ENCODE measurements at regions not wholly inside any gene's neighbourhood (a gene's known extent, or its start where the extent isn't known, plus 50 kb on each side); places are given as distances from the start of the nearest gene placed in this dataset.

- DNase-seq: no peak
Measured at GRCh38 chr5:84683594-84683993, 298.9 kb upstream of the EDIL3 start.

DNA sequence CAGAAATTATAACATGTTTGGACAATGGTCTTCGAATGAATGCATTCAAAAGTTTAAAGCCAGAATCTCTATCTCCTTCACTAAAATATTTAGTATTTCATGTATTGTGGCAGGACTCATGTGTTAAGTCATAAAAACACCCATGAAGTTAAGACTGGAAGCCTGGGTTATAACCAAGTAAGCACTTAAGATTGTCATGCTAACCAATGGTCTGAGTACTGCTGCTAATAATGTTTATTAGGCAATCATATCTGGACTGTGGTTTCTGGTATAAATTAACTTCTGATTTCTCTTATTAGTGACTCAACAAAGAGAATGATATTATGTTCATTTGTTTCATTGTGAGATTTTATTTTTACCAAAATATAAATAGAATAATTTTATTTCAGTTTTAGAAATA lies 297.9 kb upstream of the EDIL3 start:
- no peak for DNase-seq

DNA sequence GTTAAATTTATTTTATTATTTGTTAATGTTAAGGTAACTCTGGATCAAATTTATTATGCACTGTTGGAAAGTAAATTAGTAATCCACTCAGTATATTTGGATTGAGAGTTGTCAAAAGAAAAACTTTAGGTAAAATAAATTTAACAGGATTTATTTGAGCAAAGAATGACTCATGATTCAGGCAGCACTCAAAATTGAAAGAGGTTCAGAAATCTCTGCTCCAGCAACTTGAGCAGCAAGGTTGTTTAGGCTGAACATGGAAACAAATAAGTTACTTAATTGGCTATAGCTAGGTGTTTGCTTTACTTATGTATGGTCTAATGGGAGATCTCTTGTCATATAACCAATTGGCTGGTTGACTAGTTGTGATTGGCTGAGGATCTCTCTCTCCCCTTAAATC lies 296.2 kb upstream of the EDIL3 start:
- no peak for DNase-seq

DNA sequence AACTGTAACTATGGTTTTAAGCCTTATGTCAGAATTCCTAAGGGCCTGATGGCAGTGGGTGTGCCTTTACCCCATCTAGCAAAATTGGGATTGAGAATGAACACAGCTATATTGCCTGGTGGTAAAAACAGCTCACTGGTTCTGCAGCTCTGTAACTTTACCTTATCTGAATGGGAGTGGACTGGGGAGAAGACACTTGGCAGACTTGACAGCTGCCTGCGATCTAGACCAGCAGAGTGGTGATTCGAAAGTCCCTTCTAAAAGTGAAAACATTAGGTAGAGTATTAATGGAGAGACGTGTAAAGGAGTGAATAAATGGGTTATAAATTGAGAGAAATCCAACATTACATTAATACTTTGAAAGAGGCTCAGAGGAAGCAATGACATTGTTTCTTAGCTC lies 289.1 kb upstream of the EDIL3 start:
- no peak for DNase-seq

DNA sequence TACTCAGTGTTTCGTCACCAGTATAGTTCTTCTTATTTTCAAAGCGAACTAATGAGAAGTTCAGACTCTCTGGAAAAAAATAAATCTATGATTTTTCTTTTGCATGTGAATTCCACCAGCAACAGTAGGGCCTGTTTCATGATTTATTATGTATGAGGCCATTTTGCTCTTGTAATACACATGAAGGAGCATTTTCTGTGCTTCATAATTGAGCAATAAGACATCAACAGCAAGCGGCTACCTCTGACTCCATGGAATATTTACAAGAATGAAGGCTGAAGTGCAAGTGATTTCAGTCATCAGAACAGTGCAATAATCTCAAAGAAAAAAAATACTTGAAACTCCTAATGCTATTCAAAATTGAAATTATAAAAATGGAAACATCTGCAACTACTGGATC lies 282.9 kb upstream of the EDIL3 start:
- DNase-seq: no peak

GRCh38 chr5:84650429-84650828 lies 265.7 kb upstream of the EDIL3 start:
- no peak for DNase-seq

DNA sequence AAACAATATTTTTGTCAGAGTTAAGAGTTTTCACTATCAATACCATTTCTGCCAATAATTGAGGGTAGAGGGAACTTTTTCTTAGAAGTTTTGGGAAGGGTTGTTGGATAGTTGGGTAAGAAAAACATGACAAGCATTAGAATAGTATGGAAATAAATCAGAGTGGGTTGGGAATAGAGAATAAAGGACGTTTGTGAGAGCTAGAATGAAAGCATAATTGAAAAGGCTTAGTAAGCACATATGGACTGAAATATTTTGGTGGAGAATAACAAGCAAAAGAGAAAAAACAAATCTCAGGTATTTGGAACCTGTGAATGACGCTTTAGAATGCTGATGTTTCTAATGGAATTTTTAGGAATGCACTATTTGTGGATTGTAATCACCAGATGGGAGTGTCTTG lies 262.9 kb upstream of the EDIL3 start:
- DNase-seq: no peak

- DNase-seq: no peak
Measured at GRCh38 chr5:84642795-84643194, 258.1 kb upstream of the EDIL3 start.

GRCh38 chr5:84642324-84642723 lies 257.6 kb upstream of the EDIL3 start:
- DNase-seq: no peak

- no peak for DNase-seq
Measured at GRCh38 chr5:84637662-84638375, 253.1 kb upstream of the EDIL3 start.

- no peak for DNase-seq
Measured at GRCh38 chr5:84635235-84636055, 250.8 kb upstream of the EDIL3 start.

- DNase-seq: no peak
Measured at GRCh38 chr5:84634256-84634655, 249.6 kb upstream of the EDIL3 start.

DNA sequence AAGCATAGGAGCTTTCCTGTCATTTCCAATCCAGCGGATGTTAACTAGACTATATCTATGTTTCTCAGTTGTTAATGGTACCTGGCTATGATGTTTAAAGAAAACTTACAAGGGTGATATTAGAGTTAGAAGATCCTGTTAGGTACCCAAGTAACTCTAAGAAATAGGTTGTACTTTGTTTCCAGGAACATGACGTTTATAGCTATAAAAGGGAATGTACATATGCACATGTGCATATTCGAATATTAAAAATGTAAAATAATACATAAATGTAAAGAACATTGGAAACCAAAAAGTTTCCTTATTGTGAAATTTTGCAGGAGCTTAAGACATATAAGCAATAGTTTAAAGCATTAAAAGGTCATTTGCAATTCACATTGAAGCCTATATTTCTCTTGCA lies 247.7 kb upstream of the EDIL3 start:
- DNase-seq: no peak

DNA sequence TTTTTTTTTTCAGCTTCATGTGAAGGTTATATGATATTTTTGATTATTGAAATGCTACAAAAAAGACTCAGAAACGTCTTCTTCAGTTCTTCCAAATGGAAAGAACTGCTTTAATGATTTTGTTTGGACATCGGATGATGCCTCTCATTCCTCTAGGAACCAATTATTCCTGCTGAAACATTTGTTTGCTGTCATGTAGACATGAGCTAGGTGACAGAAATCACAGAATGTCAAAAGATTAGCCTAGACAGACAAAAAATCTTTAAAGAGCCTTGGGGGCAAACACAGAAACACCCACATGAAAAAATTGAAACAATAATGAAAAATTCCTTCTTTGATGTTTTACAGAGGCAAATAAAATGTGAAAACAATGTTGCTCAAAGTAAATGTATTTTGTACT lies 244.2 kb upstream of the EDIL3 start:
- DNase-seq: no peak

DNA sequence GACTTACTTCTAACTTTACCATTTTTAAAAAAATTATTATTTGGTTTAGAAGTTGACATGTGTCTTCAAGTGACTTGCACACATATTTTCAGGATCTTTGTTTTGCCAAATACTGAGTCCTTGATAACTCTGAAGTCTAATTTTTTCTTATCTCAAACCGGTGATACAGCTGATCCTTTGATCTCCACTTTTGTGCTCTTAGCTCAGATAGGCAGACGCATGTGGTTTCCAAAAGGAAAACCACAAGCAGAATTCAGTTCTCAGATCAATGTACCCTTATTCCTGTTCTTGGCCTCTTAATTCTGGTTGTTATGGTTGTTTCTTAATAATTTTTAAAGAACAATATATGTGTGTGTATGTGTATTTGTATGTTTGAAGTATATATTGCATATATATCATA lies 238.3 kb upstream of the EDIL3 start:
- no peak for DNase-seq

- no peak for DNase-seq
Measured at GRCh38 chr5:84622461-84622860, 237.8 kb upstream of the EDIL3 start.

- DNase-seq: no peak
Measured at GRCh38 chr5:84618262-84618661, 233.6 kb upstream of the EDIL3 start.

DNA sequence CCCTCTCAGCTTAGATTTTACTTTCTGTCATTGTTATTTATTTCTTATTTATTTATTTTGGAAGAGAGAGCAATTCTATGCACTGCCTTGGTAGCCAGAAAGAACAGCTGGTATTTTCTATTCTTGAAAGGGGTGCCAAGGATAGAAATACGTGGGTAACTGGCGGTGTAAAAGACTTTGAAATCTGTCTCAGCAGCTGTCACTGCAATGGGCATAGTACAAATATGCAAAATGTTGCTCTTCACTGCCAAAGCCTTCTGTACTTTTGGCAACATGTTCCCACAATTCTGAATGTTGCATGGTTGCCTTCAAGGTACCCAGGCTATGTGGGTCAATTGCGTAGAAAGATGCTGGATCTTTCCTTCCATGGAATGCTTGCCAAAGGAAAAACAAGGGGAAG lies 230.2 kb upstream of the EDIL3 start:
- no peak for DNase-seq

DNA sequence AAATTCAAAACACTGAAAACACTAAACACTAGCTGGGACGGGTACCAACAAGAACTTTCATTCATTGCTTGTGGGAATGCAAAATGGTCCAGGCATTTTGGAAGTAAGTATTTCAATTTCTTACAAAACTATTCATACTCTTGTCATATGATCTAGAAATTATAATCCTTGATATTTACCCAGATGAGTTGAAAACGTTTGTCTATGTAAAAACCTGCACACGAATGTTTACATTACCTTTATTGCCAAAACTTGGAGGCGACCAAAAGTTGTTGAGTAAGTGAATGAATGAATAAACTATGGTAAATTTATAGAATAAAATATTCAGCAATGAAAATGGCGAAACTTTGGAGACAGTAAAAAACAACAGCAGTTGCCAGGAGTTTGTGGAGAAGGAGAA lies 222.1 kb upstream of the EDIL3 start:
- no peak for DNase-seq

DNA sequence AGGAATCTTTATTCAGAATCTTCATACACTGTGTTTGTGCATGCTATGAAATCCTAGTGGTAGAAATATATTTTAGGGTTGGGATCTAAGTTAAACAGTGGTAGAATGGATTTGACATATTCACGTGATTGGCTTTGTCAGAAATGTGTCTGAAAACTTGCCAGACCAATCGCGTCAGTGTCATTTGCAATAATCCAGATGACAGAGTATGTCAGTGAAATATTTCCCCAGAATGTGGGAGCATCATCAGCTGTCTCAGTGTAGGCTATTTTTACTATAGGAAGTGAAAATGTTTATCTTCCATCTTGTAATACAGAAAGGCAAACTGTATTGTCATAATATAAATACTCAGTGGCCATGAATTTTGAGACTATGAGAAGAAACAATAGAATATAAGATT lies 220.6 kb upstream of the EDIL3 start:
- no peak for DNase-seq

DNA sequence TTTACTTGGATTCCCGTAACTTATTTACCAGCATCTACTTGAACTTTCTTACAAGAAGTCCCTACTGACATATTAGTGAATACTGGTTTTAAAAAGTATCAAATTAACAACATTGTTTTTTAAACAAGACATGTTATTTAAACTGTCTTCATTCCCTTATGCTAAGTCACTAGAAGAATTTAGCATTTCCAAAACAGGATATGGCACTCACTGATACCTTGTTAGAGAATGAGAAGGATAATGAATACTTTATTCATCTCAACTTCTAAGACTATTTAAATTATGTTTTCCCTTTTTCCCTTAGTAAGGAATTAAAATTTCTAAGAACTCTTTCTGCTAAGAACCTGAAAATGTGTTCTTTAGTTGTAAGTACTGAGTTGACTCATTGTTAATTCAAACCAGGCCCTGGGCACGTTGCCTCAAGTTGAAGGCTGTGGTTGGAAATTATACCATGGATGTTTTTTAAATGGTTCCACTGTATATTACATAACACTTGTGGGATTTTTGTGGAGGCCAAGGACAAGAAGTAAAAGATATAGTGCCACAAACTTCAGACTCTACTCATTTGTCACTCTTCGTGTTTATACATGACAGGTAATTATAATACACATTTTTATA lies 219.0 kb upstream of the EDIL3 start:
- DNase-seq: no peak

DNA sequence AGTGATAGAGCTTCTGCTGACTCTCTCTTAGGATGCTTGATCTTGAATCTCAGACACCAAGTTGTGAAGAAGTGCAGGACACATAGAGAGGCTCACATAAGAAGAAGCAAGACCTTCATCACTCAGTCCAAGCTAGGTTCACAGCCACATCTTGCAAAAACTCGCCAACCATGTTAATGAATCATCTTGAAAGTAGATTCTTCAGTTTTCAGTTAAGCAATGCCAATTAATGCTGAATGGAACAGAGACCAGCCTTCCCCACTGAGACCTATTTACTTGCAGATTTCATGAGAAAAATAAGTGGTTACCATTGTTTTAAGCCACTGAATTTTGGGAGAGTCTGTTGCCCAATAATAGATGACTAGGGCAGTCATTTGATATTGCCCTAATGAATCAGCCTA lies 217.7 kb upstream of the EDIL3 start:
- DNase-seq: no peak

GRCh38 chr5:84599964-84600363 lies 215.3 kb upstream of the EDIL3 start:
- no peak for DNase-seq

DNA sequence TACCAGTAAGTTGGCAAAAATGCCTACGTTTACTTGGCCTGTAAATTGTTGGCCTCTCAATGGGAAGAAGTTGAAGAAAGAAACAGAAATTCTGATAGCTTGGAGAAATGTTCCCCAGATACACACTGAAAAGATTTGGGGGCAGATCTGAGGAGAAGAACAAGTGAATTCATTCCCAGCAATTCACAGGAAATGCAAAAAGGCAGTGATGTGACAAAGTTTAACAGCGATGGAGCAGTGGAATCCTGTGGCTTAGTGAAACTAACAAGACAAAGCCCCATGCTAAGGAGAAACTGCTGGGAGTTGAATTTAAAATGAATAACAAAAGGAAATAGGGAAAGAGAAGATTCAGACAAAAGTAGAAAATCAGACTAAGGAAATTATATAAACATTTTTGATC lies 213.2 kb upstream of the EDIL3 start:
- DNase-seq: no peak

Data from retina (tissue), 1 donor.